T-helper 9 cell (primary cell): ENCODE measurements at regions not wholly inside any gene's neighbourhood (a gene's known extent, or its start where the extent isn't known, plus 50 kb on each side); places are given as distances from the start of the nearest gene placed in this dataset.

Experiments
- DNase-seq: peaks from one replicate; pipeline ENCODE4 v3.0.0-alpha.2; 2020

- DNase-seq, result no peak
These were observed 536.5 kb upstream of the CDH11 start for GRCh38 chr16:65658349-65658748.

GRCh38 chr16:65657556-65657955, 535.7 kb upstream of the CDH11 start:
- no peak for DNase-seq

GRCh38 chr16:65657071-65657494, 535.2 kb upstream of the CDH11 start:
- DNase-seq, result no peak

- no peak for DNase-seq
These were observed 533.9 kb upstream of the CDH11 start for GRCh38 chr16:65655802-65656201.

- DNase-seq, result no peak
These were observed 526.2 kb upstream of the CDH11 start for GRCh38 chr16:65648101-65648500.

GRCh38 chr16:65644821-65645220, 523.0 kb upstream of the CDH11 start:
- DNase-seq, result no peak

- DNase-seq, result no peak
These were observed 520.0 kb upstream of the CDH11 start for GRCh38 chr16:65641762-65642289.

GRCh38 chr16:65641049-65641761, 519.3 kb upstream of the CDH11 start:
- no peak for DNase-seq

GRCh38 chr16:65634833-65635232, 513.0 kb upstream of the CDH11 start:
- DNase-seq, result no peak

- DNase-seq, result no peak
These were observed 512.4 kb upstream of the CDH11 start for GRCh38 chr16:65634291-65634690.

GRCh38 chr16:65624666-65625065, 502.8 kb upstream of the CDH11 start:
- DNase-seq, result no peak

- DNase-seq, result no peak
These were observed 502.4 kb upstream of the CDH11 start for GRCh38 chr16:65624229-65624628.

GRCh38 chr16:65622871-65623270, 501.0 kb upstream of the CDH11 start:
- no peak for DNase-seq

- no peak for DNase-seq
These were observed 500.3 kb upstream of the CDH11 start for GRCh38 chr16:65622151-65622550.

- no peak for DNase-seq
These were observed 499.8 kb upstream of the CDH11 start for GRCh38 chr16:65621640-65622039.

- no peak for DNase-seq
These were observed 497.7 kb upstream of the CDH11 start for GRCh38 chr16:65619606-65620005.

- no peak for DNase-seq
These were observed 497.1 kb upstream of the CDH11 start for GRCh38 chr16:65618931-65619330.

GRCh38 chr16:65618333-65618732, 496.5 kb upstream of the CDH11 start:
- DNase-seq, result no peak

- no peak for DNase-seq
These were observed 495.6 kb upstream of the CDH11 start for GRCh38 chr16:65617421-65617820.

GRCh38 chr16:65608455-65608854, 486.6 kb upstream of the CDH11 start:
- no peak for DNase-seq

- DNase-seq, result no peak
These were observed 482.9 kb upstream of the CDH11 start for GRCh38 chr16:65604771-65605170.

- no peak for DNase-seq
These were observed 479.9 kb upstream of the CDH11 start for GRCh38 chr16:65601781-65602180.

- DNase-seq, result no peak
These were observed 478.8 kb upstream of the CDH11 start for GRCh38 chr16:65600629-65601028.

- no peak for DNase-seq
These were observed 478.2 kb upstream of the CDH11 start for GRCh38 chr16:65600046-65600445.

- no peak for DNase-seq
These were observed 476.8 kb upstream of the CDH11 start for GRCh38 chr16:65598621-65599020.
